ENCODE measurements at regions not wholly inside any gene's neighbourhood (a gene's known extent, or its start where the extent isn't known, plus 50 kb on each side); places are given as distances from the start of the nearest gene placed in this dataset.

DNA sequence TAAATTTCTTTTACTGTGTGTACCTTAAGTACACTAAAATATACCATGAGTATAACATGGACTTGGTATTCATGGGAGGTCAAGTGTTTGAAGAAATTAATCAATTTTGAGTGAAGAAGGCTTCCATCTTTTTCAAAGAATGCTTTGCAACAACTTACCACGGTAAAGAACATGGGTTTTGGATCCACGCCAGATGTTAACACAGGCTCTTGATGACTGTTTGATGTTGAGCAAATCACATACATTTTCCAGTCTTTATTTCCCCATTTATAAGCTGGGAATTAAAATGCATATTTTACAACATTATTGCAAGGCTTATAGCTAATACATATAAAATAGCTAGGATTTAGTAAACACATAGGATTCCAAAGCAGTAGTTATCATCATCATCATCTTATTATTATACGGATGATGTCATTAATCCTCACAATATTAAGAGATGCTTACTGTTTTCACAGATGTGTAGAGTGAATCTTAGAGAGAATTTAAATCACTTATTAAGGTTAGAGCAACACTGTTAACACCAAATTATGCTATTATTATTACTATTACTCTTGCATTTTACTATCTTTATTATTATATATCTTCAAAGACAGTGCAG is 362.0 kb downstream of the PRELID2 start:
- Histone ChIP-seq H3K4me1 (ENCODE audit: control insufficient read depth in 5 of 5, insufficient read depth in 5 of 5, low read length in 5 of 5) (no peaks in the 10 kb centered on the region), H3K9me3 (ENCODE audit: control insufficient read depth in 5 of 5, low read length in 5 of 5) (no peaks in the 10 kb centered on the region), H3K27me3 (ENCODE audit: control insufficient read depth in 5 of 5, insufficient read depth in 4 of 5, low read length in 5 of 5) (no peaks in the 10 kb centered on the region), H3K36me3 (ENCODE audit: control insufficient read depth in 5 of 5, insufficient read depth in 5 of 5, low read length in 5 of 5) (no peaks in the 10 kb centered on the region), H3K4me3 (ENCODE audit: low read depth in 1 of 5, low read length in 5 of 5) (no peak overlapping the region), H3K27ac (ENCODE audit: low read depth, low read length) (no peak overlapping the region), H3K9ac (ENCODE audit: low read length in 5 of 5) (no peak overlapping the region)

- Histone ChIP-seq H3K9me3 (ENCODE audit: control insufficient read depth in 5 of 5, low read length in 5 of 5) (no peaks in the 10 kb centered on the region), H3K4me1 (ENCODE audit: control insufficient read depth in 5 of 5, insufficient read depth in 5 of 5, low read length in 5 of 5) (no peaks in the 10 kb centered on the region), H3K27me3 (ENCODE audit: control insufficient read depth in 5 of 5, insufficient read depth in 4 of 5, low read length in 5 of 5) (no peaks in the 10 kb centered on the region), H3K36me3 (ENCODE audit: control insufficient read depth in 5 of 5, insufficient read depth in 5 of 5, low read length in 5 of 5) (no peaks in the 10 kb centered on the region), H3K27ac (ENCODE audit: low read depth, low read length) (no peak overlapping the region), H3K4me3 (ENCODE audit: low read depth in 1 of 5, low read length in 5 of 5) (no peak overlapping the region), H3K9ac (ENCODE audit: low read length in 5 of 5) (no peak overlapping the region)
These were observed 363.1 kb downstream of the PRELID2 start for GRCh38 chr5:145471831-145472612.

DNA sequence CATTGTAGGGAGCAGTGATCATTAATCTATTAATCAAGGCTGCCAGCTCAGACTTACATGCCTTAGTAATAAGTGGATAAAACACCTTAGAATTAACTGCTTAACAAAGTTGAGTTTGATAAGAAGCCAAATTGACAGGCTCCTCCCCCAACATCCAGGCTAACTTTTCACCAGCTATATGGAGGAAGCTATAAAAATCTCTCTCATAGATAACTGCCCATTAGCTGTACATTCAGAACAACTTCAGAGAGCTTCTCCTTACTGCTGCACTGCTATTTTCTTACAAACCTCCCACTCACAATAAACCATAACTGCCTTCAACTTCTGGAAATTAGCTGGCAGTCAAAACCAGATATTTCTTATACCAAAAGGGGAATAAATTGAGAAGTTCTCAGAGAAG is 364.1 kb downstream of the PRELID2 start:
- H3K27me3 ChIP-seq (ENCODE audit: control insufficient read depth in 5 of 5, insufficient read depth in 4 of 5, low read length in 5 of 5) = no peaks in the 10 kb centered on the region
- H3K4me3 ChIP-seq (ENCODE audit: low read depth in 1 of 5, low read length in 5 of 5) = no peak overlapping the region
- no peaks in the 10 kb centered on the region for H3K4me1 ChIP-seq (ENCODE audit: control insufficient read depth in 5 of 5, insufficient read depth in 5 of 5, low read length in 5 of 5)
- no peak overlapping the region for H3K27ac ChIP-seq (ENCODE audit: low read depth, low read length)
- no peaks in the 10 kb centered on the region for H3K36me3 ChIP-seq (ENCODE audit: control insufficient read depth in 5 of 5, insufficient read depth in 5 of 5, low read length in 5 of 5)
- H3K9me3 ChIP-seq (ENCODE audit: control insufficient read depth in 5 of 5, low read length in 5 of 5) = no peaks in the 10 kb centered on the region
- H3K9ac ChIP-seq (ENCODE audit: low read length in 5 of 5) = no peak overlapping the region

DNA sequence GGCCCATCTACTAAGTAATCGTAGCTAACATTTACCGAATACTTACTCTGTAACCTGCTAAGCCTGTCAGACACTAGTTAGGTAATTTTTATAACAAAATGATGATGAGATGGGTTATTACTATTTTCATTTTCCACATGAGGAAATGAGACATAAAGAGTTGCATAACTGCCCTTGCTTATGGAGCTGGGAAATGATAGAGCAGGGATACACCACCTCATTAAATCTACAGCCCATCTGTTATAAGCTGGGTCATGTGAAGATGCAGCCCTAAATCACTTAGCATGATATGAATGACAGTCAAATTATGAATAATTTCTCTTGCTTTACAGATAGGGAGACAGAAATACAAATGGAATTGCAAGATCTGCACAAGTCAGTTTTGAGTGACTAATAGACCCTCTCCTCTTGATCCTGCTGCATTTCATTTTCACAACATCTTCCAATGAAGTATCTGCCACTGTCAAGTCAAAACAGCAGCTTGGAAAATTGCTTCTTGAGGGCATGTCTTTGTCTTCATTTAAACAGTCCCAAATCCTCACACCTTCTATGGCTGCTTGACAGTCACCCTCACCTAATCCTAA is 364.7 kb downstream of the PRELID2 start:
- H3K27me3 ChIP-seq (ENCODE audit: control insufficient read depth in 5 of 5, insufficient read depth in 4 of 5, low read length in 5 of 5) = no peaks in the 10 kb centered on the region
- H3K4me3 ChIP-seq (ENCODE audit: low read depth in 1 of 5, low read length in 5 of 5) = no peak overlapping the region
- H3K9me3 ChIP-seq (ENCODE audit: control insufficient read depth in 5 of 5, low read length in 5 of 5) = no peaks in the 10 kb centered on the region
- no peaks in the 10 kb centered on the region for H3K36me3 ChIP-seq (ENCODE audit: control insufficient read depth in 5 of 5, insufficient read depth in 5 of 5, low read length in 5 of 5)
- H3K4me1 ChIP-seq (ENCODE audit: control insufficient read depth in 5 of 5, insufficient read depth in 5 of 5, low read length in 5 of 5) = no peaks in the 10 kb centered on the region
- H3K27ac ChIP-seq (ENCODE audit: low read depth, low read length) = no peak overlapping the region
- no peak overlapping the region for H3K9ac ChIP-seq (ENCODE audit: low read length in 5 of 5)

DNA sequence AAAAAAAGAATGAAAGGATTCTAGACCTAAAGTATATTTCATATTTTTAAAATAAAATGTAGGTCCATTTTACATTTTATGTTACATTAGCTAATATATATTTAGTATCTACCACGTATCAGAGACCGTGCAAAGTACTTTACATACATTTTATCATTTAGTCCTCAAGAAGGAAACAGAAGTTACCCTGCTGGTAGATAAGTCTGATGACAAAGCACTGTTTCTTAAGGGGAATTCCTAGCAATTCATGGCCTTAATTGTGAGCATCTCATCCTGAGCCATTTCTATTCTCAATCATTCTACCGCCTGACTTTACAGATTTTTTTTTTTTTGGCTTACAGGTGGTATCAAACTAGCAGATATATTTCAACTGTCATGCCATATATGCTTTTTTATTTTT is 367.7 kb downstream of the PRELID2 start:
- Histone ChIP-seq H3K4me1 (ENCODE audit: control insufficient read depth in 5 of 5, insufficient read depth in 5 of 5, low read length in 5 of 5) (no peaks in the 10 kb centered on the region), H3K9me3 (ENCODE audit: control insufficient read depth in 5 of 5, low read length in 5 of 5) (no peaks in the 10 kb centered on the region), H3K36me3 (ENCODE audit: control insufficient read depth in 5 of 5, insufficient read depth in 5 of 5, low read length in 5 of 5) (no peaks in the 10 kb centered on the region), H3K9ac (ENCODE audit: low read length in 5 of 5) (no peak overlapping the region), H3K4me3 (ENCODE audit: low read depth in 1 of 5, low read length in 5 of 5) (no peak overlapping the region), H3K27ac (ENCODE audit: low read depth, low read length) (no peak overlapping the region), H3K27me3 (ENCODE audit: control insufficient read depth in 5 of 5, insufficient read depth in 4 of 5, low read length in 5 of 5) (no peaks in the 10 kb centered on the region)

DNA sequence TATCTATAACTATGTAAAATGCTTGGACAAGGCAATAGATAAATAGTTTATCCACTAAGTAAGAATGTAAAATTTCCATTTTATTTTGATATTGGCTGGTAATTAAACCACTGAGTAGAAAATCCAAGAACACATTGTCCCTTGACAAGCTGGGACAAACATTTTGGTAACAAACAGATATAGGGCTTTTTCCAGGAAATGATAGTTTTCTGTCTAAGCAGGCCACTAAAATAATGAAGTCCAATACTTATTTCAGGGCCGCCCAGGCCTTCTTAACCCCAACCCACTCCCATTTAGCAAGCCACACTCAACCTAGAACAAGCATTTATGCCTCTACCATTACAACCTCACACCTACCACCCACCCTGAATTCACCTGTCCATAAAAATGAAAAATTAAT is 368.6 kb downstream of the PRELID2 start:
- Histone ChIP-seq H3K4me1 (ENCODE audit: control insufficient read depth in 5 of 5, insufficient read depth in 5 of 5, low read length in 5 of 5) (no peaks in the 10 kb centered on the region), H3K36me3 (ENCODE audit: control insufficient read depth in 5 of 5, insufficient read depth in 5 of 5, low read length in 5 of 5) (no peaks in the 10 kb centered on the region), H3K9ac (ENCODE audit: low read length in 5 of 5) (no peak overlapping the region), H3K27ac (ENCODE audit: low read depth, low read length) (no peak overlapping the region), H3K4me3 (ENCODE audit: low read depth in 1 of 5, low read length in 5 of 5) (no peak overlapping the region), H3K27me3 (ENCODE audit: control insufficient read depth in 5 of 5, insufficient read depth in 4 of 5, low read length in 5 of 5) (no peaks in the 10 kb centered on the region), H3K9me3 (ENCODE audit: control insufficient read depth in 5 of 5, low read length in 5 of 5) (peaks cover 0 to 4% (median 0%) of the 10 kb centered on the region in 5 donors)

- H3K9me3 ChIP-seq (ENCODE audit: control insufficient read depth in 5 of 5, low read length in 5 of 5) = peaks cover 0 to 4% (median 0%) of the 10 kb centered on the region in 5 donors
- H3K4me1 ChIP-seq (ENCODE audit: control insufficient read depth in 5 of 5, insufficient read depth in 5 of 5, low read length in 5 of 5) = no peaks in the 10 kb centered on the region
- H3K4me3 ChIP-seq (ENCODE audit: low read depth in 1 of 5, low read length in 5 of 5) = no peak overlapping the region
- H3K9ac ChIP-seq (ENCODE audit: low read length in 5 of 5) = no peak overlapping the region
- H3K27me3 ChIP-seq (ENCODE audit: control insufficient read depth in 5 of 5, insufficient read depth in 4 of 5, low read length in 5 of 5) = no peaks in the 10 kb centered on the region
- no peak overlapping the region for H3K27ac ChIP-seq (ENCODE audit: low read depth, low read length)
- H3K36me3 ChIP-seq (ENCODE audit: control insufficient read depth in 5 of 5, insufficient read depth in 5 of 5, low read length in 5 of 5) = no peaks in the 10 kb centered on the region
These were observed 369.5 kb downstream of the PRELID2 start for GRCh38 chr5:145465474-145466263.

- H3K27ac ChIP-seq (ENCODE audit: low read depth, low read length) = no peak overlapping the region
- H3K27me3 ChIP-seq (ENCODE audit: control insufficient read depth in 5 of 5, insufficient read depth in 4 of 5, low read length in 5 of 5) = no peaks in the 10 kb centered on the region
- H3K4me3 ChIP-seq (ENCODE audit: low read depth in 1 of 5, low read length in 5 of 5) = no peak overlapping the region
- no peaks in the 10 kb centered on the region for H3K36me3 ChIP-seq (ENCODE audit: control insufficient read depth in 5 of 5, insufficient read depth in 5 of 5, low read length in 5 of 5)
- H3K4me1 ChIP-seq (ENCODE audit: control insufficient read depth in 5 of 5, insufficient read depth in 5 of 5, low read length in 5 of 5) = no peaks in the 10 kb centered on the region
- peaks cover 0 to 4% (median 0%) of the 10 kb centered on the region in 5 donors for H3K9me3 ChIP-seq (ENCODE audit: control insufficient read depth in 5 of 5, low read length in 5 of 5)
- no peak overlapping the region for H3K9ac ChIP-seq (ENCODE audit: low read length in 5 of 5)
These were observed 371.0 kb downstream of the PRELID2 start for GRCh38 chr5:145464171-145464570.

DNA sequence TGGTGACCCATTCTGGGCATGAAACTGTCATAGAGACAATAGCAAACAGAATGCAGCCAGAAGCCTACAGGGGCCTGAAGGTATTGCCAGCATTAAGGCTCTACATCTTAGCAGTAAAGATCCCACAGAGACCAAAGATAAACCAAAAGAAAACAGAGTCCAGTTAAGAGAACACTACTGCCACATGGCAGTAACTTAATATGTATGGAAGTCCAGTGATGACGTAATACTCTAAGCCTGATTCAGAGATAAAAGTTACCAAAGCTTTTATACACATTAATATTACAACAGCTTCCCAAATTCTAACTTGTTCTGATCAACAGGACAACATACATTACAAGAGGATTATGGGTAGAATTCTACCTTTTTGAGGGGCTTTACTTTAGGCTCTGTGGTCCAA is 371.5 kb downstream of the PRELID2 start:
- Histone ChIP-seq H3K9me3 (ENCODE audit: control insufficient read depth in 5 of 5, low read length in 5 of 5) (peaks cover 0 to 4% (median 0%) of the 10 kb centered on the region in 5 donors), H3K4me3 (ENCODE audit: low read depth in 1 of 5, low read length in 5 of 5) (no peak overlapping the region), H3K27ac (ENCODE audit: low read depth, low read length) (no peak overlapping the region), H3K9ac (ENCODE audit: low read length in 5 of 5) (no peak overlapping the region), H3K36me3 (ENCODE audit: control insufficient read depth in 5 of 5, insufficient read depth in 5 of 5, low read length in 5 of 5) (no peaks in the 10 kb centered on the region), H3K4me1 (ENCODE audit: control insufficient read depth in 5 of 5, insufficient read depth in 5 of 5, low read length in 5 of 5) (no peaks in the 10 kb centered on the region), H3K27me3 (ENCODE audit: control insufficient read depth in 5 of 5, insufficient read depth in 4 of 5, low read length in 5 of 5) (no peaks in the 10 kb centered on the region)

- no peaks in the 10 kb centered on the region for H3K4me1 ChIP-seq (ENCODE audit: control insufficient read depth in 5 of 5, insufficient read depth in 5 of 5, low read length in 5 of 5)
- no peak overlapping the region for H3K4me3 ChIP-seq (ENCODE audit: low read depth in 1 of 5, low read length in 5 of 5)
- H3K9ac ChIP-seq (ENCODE audit: low read length in 5 of 5) = no peak overlapping the region
These were observed 372.6 kb downstream of the PRELID2 start for GRCh38 chr5:145462525-145462924.

More at GRCh38 chr5:145462525-145462924, 372.6 kb downstream of the PRELID2 start:
- no peaks in the 10 kb centered on the region for H3K27me3 ChIP-seq (ENCODE audit: control insufficient read depth in 5 of 5, insufficient read depth in 4 of 5, low read length in 5 of 5)
- no peaks in the 10 kb centered on the region for H3K36me3 ChIP-seq (ENCODE audit: control insufficient read depth in 5 of 5, insufficient read depth in 5 of 5, low read length in 5 of 5)
- H3K9me3 ChIP-seq (ENCODE audit: control insufficient read depth in 5 of 5, low read length in 5 of 5) = peaks cover 0 to 4% (median 0%) of the 10 kb centered on the region in 5 donors
- H3K27ac ChIP-seq (ENCODE audit: low read depth, low read length) = no peak overlapping the region
